NCI-H510A treated with DMSO at 0.1 percent for 48 hours (cell line): ENCODE measurements at regions not wholly inside any gene's neighbourhood (a gene's known extent, or its start where the extent isn't known, plus 50 kb on each side); places are given as distances from the start of the nearest gene placed in this dataset.

ENCODE experiments used
- DNase-seq: peaks from one replicate; lab custom pipeline; 2025; lab: John Stamatoyannopoulos, UW

DNA sequence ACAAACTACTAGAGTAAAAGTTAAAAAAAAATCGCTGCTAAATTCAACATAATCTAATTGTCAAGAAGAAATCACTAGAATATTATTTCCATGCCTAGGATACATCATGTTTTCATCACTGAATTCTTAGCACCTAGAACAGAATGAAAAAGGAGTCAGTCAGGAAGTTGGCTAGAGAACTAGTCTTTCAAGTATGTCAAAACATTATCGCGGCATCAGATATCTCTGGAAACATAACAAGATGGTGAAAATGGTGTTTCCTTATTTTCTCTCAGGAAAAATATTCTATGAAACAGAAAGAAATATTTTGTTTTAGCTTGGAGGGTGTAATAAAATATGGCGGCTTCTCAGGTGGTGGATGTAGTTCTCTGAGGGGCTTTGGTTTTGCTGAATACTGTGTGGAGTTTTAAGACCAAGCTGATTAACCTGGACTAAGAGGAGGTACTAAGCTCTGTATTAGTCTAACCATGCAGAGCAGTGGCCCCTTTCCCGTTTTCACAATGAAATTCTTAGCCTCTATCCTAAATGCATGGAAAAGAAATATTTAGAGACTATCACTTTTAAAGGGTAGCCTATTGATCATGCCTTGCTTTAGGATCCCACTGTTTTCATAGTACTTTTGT is 205.6 kb downstream of the MDFIC start:
- DNase-seq = no peak

GRCh38 chr7:115125750-115126149 is 203.9 kb downstream of the MDFIC start:
- DNase-seq = no peak

DNA sequence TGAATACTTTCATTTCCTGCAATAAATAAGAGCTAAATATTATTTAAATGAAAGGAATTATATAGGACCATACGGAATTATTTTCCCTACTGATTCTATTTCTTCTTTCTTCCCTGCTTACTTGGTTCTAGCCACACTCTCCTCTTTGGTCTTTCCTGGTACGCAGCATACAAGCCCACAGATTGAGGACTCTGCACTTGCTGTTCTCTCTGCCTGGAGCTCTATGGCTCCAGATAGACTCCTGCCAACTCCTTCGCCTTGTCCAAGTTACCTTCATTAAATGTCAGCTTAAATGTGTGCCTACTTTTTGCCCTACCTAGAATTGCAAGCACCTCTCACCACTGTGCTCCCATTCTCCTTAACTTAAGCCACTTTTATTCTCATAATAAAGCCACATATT is 203.4 kb downstream of the MDFIC start:
- DNase-seq = no peak

DNA sequence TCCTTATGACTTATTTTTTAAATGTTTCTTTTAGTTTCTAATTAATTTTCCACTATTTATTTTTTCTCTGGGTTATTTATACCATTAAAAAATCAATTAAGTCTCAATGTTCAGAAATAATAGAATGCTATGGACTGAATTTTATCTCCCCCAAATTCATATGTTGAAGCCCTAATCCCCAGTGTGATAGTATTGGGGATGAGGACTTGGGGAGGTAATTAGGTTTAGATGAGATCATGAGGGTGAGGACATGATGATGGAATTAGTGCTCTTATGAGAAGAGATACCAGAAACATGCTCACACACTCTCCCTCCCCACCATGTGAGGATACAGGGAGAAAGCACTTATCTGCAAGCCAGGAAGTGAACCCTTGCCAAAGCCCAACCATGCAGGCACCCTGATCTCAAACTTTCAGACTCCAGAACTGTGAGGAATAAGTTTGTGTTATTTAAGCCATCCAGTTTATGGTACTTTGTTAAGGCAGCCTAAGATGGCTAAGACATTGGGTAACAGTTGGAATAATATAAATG is 202.6 kb downstream of the MDFIC start:
- no peak for DNase-seq

DNA sequence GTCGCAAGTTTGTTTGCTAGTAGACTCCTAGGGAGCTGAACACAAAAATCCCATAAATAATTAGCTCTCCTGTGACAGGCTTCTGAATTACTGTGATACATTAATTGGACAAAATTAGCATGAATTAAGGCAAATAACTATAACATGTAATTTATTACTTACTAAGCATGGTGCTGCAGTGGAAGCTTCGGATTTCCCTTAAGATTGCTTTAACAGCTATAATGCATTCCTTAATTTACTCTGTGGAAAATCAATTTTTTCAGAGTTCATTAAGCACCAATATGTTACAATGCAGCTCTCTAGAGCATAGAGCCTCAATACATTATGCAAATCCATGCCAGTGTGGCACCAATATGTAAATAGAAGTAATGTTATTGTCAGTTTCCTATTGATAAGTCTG is 201.5 kb downstream of the MDFIC start:
- no peak for DNase-seq

DNA sequence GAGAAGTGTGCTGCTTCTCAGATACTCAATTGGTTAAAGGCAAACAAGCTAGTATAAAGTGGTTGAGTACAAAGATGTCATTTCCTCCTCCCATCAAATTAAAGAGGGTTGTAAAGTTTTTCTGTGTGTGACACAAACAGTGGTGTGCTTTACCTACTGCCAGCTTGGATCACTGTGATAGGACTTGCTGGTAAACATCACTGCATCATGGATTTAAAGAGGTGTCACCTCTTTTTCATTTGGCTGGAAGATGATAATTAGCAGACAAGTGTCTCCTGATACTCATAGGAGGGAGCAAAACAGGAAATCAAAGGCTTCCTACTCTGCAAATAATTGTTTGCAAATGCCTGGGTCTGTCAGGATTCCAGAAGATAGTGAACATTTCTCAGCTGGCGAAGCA is 200.5 kb downstream of the MDFIC start:
- DNase-seq = peak; percentile 68

- no peak for DNase-seq
Measured at GRCh38 chr7:115117748-115118147, 195.9 kb downstream of the MDFIC start.

GRCh38 chr7:115116773-115117715 is 195.2 kb downstream of the MDFIC start:
- no peak for DNase-seq

- DNase-seq = no peak
Measured at GRCh38 chr7:115113776-115114175, 191.9 kb downstream of the MDFIC start.

- no peak for DNase-seq
Measured at GRCh38 chr7:115113131-115113530, 191.2 kb downstream of the MDFIC start.

DNA sequence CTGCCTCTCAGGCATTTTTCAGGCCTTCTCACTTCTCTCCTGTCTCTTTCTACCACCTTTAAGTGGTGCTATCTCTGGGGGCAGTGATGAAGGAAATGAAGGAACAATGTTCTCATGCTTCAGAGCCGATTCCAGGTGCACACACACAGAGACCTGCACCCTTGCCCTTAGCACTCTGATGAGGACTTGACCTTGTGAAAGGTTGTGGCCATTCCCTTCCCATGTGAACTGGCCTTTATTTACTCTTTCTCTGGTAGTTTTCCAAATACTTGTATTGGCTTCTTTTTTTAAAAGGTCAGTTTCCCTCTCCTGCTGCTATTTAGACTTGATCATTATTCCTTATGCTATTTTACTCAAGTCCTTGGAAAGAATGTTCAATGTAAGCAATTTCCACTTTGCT is 188.6 kb downstream of the MDFIC start:
- DNase-seq = no peak

- DNase-seq = no peak
Measured at GRCh38 chr7:115106316-115106715, 184.4 kb downstream of the MDFIC start.

GRCh38 chr7:115102738-115103137 is 180.8 kb downstream of the MDFIC start:
- DNase-seq = no peak

GRCh38 chr7:115101199-115101598 is 179.3 kb downstream of the MDFIC start:
- no peak for DNase-seq

DNA sequence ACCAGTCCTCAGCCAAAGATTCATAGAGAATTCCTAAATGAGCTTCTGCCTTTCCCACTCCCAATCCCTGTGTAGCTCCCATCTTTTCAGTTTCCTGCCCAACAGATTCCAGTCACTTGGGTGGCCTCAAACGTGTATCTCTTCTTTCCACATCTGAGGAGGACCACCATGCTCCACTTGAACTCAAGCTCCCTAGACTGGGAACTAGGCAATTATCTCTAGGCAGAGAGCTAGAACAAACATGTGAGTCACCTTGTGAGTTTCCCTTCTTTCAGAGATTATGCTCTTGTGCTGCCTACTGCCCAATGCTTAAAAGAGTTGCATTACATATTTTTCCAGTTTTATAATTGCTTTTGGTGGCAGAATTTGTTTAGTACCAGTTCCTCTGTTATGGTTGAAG is 178.0 kb downstream of the MDFIC start:
- no peak for DNase-seq

DNA sequence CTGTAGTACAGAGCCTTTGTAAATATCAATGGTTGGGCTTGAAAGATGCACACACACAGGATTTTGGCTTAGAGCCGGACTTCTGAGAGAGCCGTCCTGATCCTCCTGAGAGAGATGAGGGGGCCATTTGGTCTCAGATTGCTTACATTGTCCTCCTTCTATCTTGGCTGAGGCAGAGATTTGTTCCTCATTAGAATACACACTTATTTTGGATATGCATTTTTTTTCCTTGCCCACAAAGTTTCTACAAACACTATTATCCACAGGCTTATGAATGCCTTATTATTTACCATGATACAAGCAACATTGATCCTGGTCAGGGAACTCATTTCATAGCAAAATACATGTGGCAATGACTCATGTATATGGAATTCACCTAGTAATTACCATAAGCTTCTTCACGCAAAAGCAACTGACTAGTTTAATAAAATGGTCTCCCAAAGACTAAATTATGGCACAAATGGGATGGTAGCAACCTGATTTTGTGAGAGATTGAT is 175.3 kb downstream of the MDFIC start:
- no peak for DNase-seq

GRCh38 chr7:115096262-115096661 is 174.4 kb downstream of the MDFIC start:
- no peak for DNase-seq

DNA sequence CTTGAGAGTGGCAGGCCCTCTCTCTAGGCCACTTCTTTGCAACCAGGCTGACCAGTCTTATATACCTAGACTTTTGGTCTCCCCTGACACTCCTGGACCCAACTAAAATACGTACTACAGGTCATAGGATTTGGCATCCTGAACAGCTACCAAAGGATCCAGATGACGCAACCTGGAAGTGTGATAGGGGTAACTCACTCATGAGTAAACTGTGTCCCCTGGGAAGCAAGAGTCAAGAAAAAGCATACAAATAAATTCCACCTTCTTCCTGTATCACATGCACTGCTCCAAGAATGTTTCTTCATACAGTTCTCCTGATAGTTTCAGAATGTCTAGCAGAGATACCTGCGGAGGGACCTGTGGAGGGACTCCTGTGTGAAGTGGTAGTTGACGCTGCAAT is 172.3 kb downstream of the MDFIC start:
- DNase-seq = no peak

DNA sequence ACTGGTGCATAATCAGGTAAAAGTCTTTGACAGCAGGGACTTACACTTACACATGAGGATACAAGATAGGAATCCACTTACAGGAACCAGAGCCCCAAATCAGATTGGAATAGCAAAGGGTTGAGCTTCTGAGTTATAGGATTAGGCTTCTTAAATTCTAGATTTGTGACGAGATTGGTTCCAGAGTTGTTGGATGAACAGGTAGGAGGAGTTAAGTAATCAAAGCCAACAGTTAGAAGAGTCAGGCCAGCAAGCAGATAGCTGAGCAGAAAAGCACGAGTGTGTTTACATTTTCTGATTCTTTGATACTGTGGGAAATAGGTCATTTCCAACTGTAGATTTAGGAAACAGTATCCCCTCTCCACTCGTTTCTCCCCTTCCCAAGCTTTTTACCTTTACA is 167.0 kb downstream of the MDFIC start:
- no peak for DNase-seq

- DNase-seq = no peak
Measured at GRCh38 chr7:115087437-115087836, 165.5 kb downstream of the MDFIC start.

- DNase-seq = no peak
Measured at GRCh38 chr7:115086146-115086841, 164.4 kb downstream of the MDFIC start.

DNA sequence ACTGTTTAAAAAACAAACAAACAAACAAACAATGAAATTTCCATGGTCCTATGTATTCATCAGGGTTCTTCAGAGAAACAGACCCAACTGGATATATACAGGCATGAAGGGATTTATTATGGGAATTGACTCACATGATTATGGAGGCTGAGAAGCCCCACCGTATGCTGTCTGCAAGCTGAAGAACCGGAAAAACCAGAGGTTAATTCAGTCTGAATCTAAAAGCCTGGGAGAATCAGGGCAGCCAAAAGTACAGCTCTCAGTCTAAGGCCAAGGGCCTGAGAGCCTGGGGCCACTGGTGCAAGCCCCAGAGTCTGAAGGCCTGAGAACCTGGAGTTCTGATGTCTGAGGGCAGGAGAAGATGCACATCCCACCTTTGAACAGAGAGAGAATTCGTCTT is 163.5 kb downstream of the MDFIC start:
- no peak for DNase-seq
